ENCODE measurements at regions not wholly inside any gene's neighbourhood (a gene's known extent, or its start where the extent isn't known, plus 50 kb on each side); places are given as distances from the start of the nearest gene placed in this dataset.

GRCh38 chr9:28938981-28939380, 1365.7 kb upstream of the C9orf72 start:
- no peaks in the 10 kb centered on the region for H3K27me3 Mint-ChIP-seq (ENCODE audit: insufficient read depth)
- H3K4me1 Mint-ChIP-seq: peaks cover 31% of the 10 kb centered on the region
- Histone ChIP-seq H3K4me3 (ENCODE audit: low read length) (no peak overlapping the region), H3K9me3 (ENCODE audit: control insufficient read depth, low read length) (no peaks in the 10 kb centered on the region), H3K9ac (ENCODE audit: extremely low read depth, low read length, poor library complexity, severe bottlenecking) (no peak overlapping the region), H3K4me1 (ENCODE audit: control insufficient read depth, insufficient read depth, low read length) (no peaks in the 10 kb centered on the region), H3K27ac (ENCODE audit: low read depth, low read length) (no peak overlapping the region), H3K36me3 (ENCODE audit: control insufficient read depth, insufficient read depth, low read length) (no peaks in the 10 kb centered on the region), H3K27me3 (ENCODE audit: control insufficient read depth, insufficient read depth, low read length, poor library complexity, severe bottlenecking) (no peaks in the 10 kb centered on the region)
- no peak for TF ChIP-seq CTCF (conservative IDR thresholded peaks at IDR 0.05)
- no peaks in the 10 kb centered on the region for H3K9me3 Mint-ChIP-seq
- 47 to 75% methylated on average over 1 to 3 of the region's 3 CpGs for WGBS, 2 experiments (ENCODE audit: insufficient coverage in 1 of 2, insufficient read length in 1 of 2)
- H3K27ac Mint-ChIP-seq: no peak overlapping the region
- DNase-seq: no peak
- no peak overlapping the region for H3K4me3 Mint-ChIP-seq
- H3K36me3 Mint-ChIP-seq (ENCODE audit: low read depth): no peaks in the 10 kb centered on the region

GRCh38 chr9:28941856-28942255, 1368.6 kb upstream of the C9orf72 start:
- Mint-ChIP-seq H3K4me1 (peaks cover 31% of the 10 kb centered on the region), H3K4me3 (no peak overlapping the region), H3K27me3 (ENCODE audit: insufficient read depth) (no peaks in the 10 kb centered on the region), H3K27ac (no peak overlapping the region), H3K36me3 (ENCODE audit: low read depth) (no peaks in the 10 kb centered on the region), H3K9me3 (no peaks in the 10 kb centered on the region)
- no peak for DNase-seq
- H3K4me3 ChIP-seq (ENCODE audit: low read length): no peak overlapping the region
- no peaks in the 10 kb centered on the region for H3K4me1 ChIP-seq (ENCODE audit: control insufficient read depth, insufficient read depth, low read length)
- no peaks in the 10 kb centered on the region for H3K36me3 ChIP-seq (ENCODE audit: control insufficient read depth, insufficient read depth, low read length)
- no peak for TF ChIP-seq CTCF (conservative IDR thresholded peaks at IDR 0.05)
- H3K27me3 ChIP-seq (ENCODE audit: control insufficient read depth, insufficient read depth, low read length, poor library complexity, severe bottlenecking): no peaks in the 10 kb centered on the region
- H3K9me3 ChIP-seq (ENCODE audit: control insufficient read depth, low read length): no peaks in the 10 kb centered on the region
- no peak overlapping the region for H3K27ac ChIP-seq (ENCODE audit: low read depth, low read length)
- no peak overlapping the region for H3K9ac ChIP-seq (ENCODE audit: extremely low read depth, low read length, poor library complexity, severe bottlenecking)
- WGBS, 2 experiments (ENCODE audit: insufficient coverage in 1 of 2, insufficient read length in 1 of 2): 32% methylated on average over 2 of the region's 2 CpGs; no CpG with 5 or more reads in 1 of the 2 experiments

- Mint-ChIP-seq H3K9me3 (no peaks in the 10 kb centered on the region), H3K36me3 (ENCODE audit: low read depth) (no peaks in the 10 kb centered on the region), H3K4me1 (peaks cover 31% of the 10 kb centered on the region), H3K4me3 (no peak overlapping the region), H3K27ac (no peak overlapping the region), H3K27me3 (ENCODE audit: insufficient read depth) (no peaks in the 10 kb centered on the region)
- no peak for TF ChIP-seq CTCF (conservative IDR thresholded peaks at IDR 0.05)
- WGBS, 2 experiments (ENCODE audit: insufficient coverage in 1 of 2, insufficient read length in 1 of 2): 93 to 100% methylated on average over 1 to 2 of the region's 2 CpGs
- Histone ChIP-seq H3K27ac (ENCODE audit: low read depth, low read length) (no peak overlapping the region), H3K4me3 (ENCODE audit: low read length) (no peak overlapping the region), H3K9me3 (ENCODE audit: control insufficient read depth, low read length) (no peaks in the 10 kb centered on the region), H3K36me3 (ENCODE audit: control insufficient read depth, insufficient read depth, low read length) (no peaks in the 10 kb centered on the region), H3K4me1 (ENCODE audit: control insufficient read depth, insufficient read depth, low read length) (no peaks in the 10 kb centered on the region), H3K9ac (ENCODE audit: extremely low read depth, low read length, poor library complexity, severe bottlenecking) (no peak overlapping the region), H3K27me3 (ENCODE audit: control insufficient read depth, insufficient read depth, low read length, poor library complexity, severe bottlenecking) (no peaks in the 10 kb centered on the region)
- DNase-seq: no peak
Measured at GRCh38 chr9:28942941-28943340, 1369.7 kb upstream of the C9orf72 start.
